CD8-positive, alpha-beta memory T cell (primary cell): ENCODE measurements at regions not wholly inside any gene's neighbourhood (a gene's known extent, or its start where the extent isn't known, plus 50 kb on each side); places are given as distances from the start of the nearest gene placed in this dataset.
A peak's percentile ranks its signal among the peaks of the same experiment; 100 is the strongest.

Experiments
- CTCF ChIA-PET: fragments of 350-600 bp; sonication (Branson Sonifier 250); formaldehyde crosslinking; loops from one replicate; lab custom pipeline; 2021; ENCODE audit warnings: antibody characterized with exemption; lab: Charles Lee
- POLR2A ChIA-PET: fragments of 350-600 bp; sonication (Branson Sonifier 250); formaldehyde crosslinking; loops from one replicate; lab custom pipeline; 2021; ENCODE audit warnings: antibody characterized with exemption; lab: Charles Lee
- DNase-seq, 5 donors: peaks; one replicate each; pipeline versions ENCODE4 v3.0.0 to v3.0.0-alpha.2; 2020 to 2022; ENCODE audit warnings: mixed read lengths in 1 of 5
- H3K27ac ChIP-seq: one replicate; pipeline ENCODE4 v1.7.0; 2013; ENCODE audit warnings: low read depth, mild to moderate bottlenecking, low read length, moderate library complexity
- H3K27me3 ChIP-seq: 2 replicates; pipeline ENCODE4 v1.7.0; 2013; ENCODE audit warnings: low read length, mild to moderate bottlenecking; ENCODE audit not compliant: insufficient read depth, poor library complexity, severe bottlenecking
- H3K36me3 ChIP-seq: 2 replicates; pipeline ENCODE4 v1.7.0; 2013; ENCODE audit warnings: mild to moderate bottlenecking, low read length, moderate library complexity; ENCODE audit not compliant: insufficient read depth
- H3K4me1 ChIP-seq: 2 replicates; pipeline ENCODE4 v1.7.0; 2013; ENCODE audit warnings: mild to moderate bottlenecking, low read length, moderate library complexity; ENCODE audit not compliant: insufficient read depth
- H3K4me3 ChIP-seq: 2 replicates; pipeline ENCODE4 v1.7.0; 2013; ENCODE audit warnings: mild to moderate bottlenecking, low read length
- H3K9me3 ChIP-seq: 2 replicates; pipeline ENCODE4 v1.7.0; 2013; ENCODE audit warnings: mild to moderate bottlenecking, low read length
- H3K27ac Mint-ChIP-seq, 8 donors: one replicate each; pipeline ENCODE4 v1.8.0; 2020 to 2021; ENCODE audit warnings: mixed read lengths in 8 of 8, mild to moderate bottlenecking in 6 of 8, inconsistent platforms in 3 of 8, moderate library complexity in 3 of 8
- H3K27me3 Mint-ChIP-seq, 2 donors: one replicate each; pipeline ENCODE4 v1.8.0; 2020 to 2021; ENCODE audit warnings: mixed read lengths in 2 of 2, mild to moderate bottlenecking in 1 of 2, moderate library complexity in 1 of 2
- H3K36me3 Mint-ChIP-seq, 3 donors: one replicate each; pipeline ENCODE4 v1.8.0; 2020 to 2021; ENCODE audit warnings: mixed read lengths in 3 of 3, inconsistent platforms in 1 of 3, mild to moderate bottlenecking in 1 of 3
- H3K4me1 Mint-ChIP-seq, 3 donors: one replicate each; pipeline ENCODE4 v1.8.0; 2020 to 2021; ENCODE audit warnings: mixed read lengths in 3 of 3, inconsistent platforms in 1 of 3, mild to moderate bottlenecking in 1 of 3
- H3K4me3 Mint-ChIP-seq, 7 donors: one replicate each; pipeline ENCODE4 v1.8.0; 2020 to 2021; ENCODE audit warnings: mixed read lengths in 7 of 7, mild to moderate bottlenecking in 6 of 7, moderate library complexity in 4 of 7, inconsistent platforms in 2 of 7
- H3K9me3 Mint-ChIP-seq, 5 donors: one replicate each; pipeline ENCODE4 v1.8.0; 2020 to 2022; ENCODE audit warnings: mixed read lengths in 5 of 5, mild to moderate bottlenecking in 3 of 5, moderate library complexity in 2 of 5, inconsistent platforms in 1 of 5

DNA sequence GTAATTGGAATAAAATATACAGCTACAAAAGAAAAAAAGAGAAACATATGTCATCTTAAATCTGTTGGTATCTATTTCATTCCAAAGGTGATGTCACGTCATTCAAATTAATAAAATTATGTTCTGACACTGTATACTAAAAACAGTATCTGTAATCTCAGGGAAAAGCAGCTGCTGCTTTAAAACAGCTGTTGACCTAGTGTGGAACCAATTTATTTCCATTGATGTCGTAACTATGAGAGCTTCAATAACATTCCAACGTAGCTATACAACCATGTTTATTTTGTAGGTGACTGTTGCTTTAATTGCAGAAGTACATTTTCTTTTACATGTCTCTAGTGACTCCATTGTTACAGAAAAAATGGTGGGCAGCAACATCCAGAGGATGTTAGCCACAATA lies 571.7 kb downstream of the RPS29 start:
- H3K27me3 Mint-ChIP-seq = no peaks in the 10 kb centered on the region
- Histone ChIP-seq H3K27me3 (no peaks in the 10 kb centered on the region), H3K9me3 (no peaks in the 10 kb centered on the region), H3K27ac (no peak overlapping the region), H3K4me1 (no peaks in the 10 kb centered on the region), H3K4me3 (no peak overlapping the region), H3K36me3 (no peaks in the 10 kb centered on the region)
- POLR2A ChIA-PET = no interaction called here
- no peaks in the 10 kb centered on the region for H3K4me1 Mint-ChIP-seq
- no peaks in the 10 kb centered on the region for H3K36me3 Mint-ChIP-seq
- H3K27ac Mint-ChIP-seq = no peak overlapping the region
- DNase-seq = no peak
- H3K9me3 Mint-ChIP-seq = peaks cover 0 to 4% (median 0%) of the 10 kb centered on the region in 5 donors
- no peak overlapping the region for H3K4me3 Mint-ChIP-seq
- CTCF ChIA-PET = no interaction called here

DNA sequence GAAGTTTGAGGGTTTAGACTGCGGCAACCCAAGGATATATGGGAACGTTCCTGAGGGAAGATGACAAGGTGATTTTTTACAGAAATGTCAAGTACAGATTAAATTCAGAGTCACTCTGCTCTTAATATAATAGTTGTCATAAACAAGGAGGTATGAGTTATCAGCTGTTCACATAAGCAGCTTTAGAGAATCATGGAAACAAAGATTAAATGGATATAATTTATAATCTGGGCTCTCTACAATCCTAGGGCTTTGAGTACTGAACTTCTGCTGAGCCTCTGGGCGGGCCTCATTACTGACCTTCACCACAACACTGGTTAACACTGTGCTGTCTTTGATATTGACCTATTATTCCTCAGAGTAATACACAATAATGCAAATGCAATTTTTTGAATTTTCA lies 577.8 kb downstream of the RPS29 start:
- ChIA-PET CTCF (no interaction called here), POLR2A (no interaction called here)
- Histone ChIP-seq H3K9me3 (no peaks in the 10 kb centered on the region), H3K27ac (no peak overlapping the region), H3K4me1 (no peaks in the 10 kb centered on the region), H3K27me3 (no peaks in the 10 kb centered on the region), H3K4me3 (no peak overlapping the region), H3K36me3 (no peaks in the 10 kb centered on the region)
- no peaks in the 10 kb centered on the region for H3K9me3 Mint-ChIP-seq
- DNase-seq = no peak
- no peaks in the 10 kb centered on the region for H3K27me3 Mint-ChIP-seq
- no peaks in the 10 kb centered on the region for H3K36me3 Mint-ChIP-seq
- no peak overlapping the region for H3K4me3 Mint-ChIP-seq
- H3K4me1 Mint-ChIP-seq = no peaks in the 10 kb centered on the region
- H3K27ac Mint-ChIP-seq = no peak overlapping the region

DNA sequence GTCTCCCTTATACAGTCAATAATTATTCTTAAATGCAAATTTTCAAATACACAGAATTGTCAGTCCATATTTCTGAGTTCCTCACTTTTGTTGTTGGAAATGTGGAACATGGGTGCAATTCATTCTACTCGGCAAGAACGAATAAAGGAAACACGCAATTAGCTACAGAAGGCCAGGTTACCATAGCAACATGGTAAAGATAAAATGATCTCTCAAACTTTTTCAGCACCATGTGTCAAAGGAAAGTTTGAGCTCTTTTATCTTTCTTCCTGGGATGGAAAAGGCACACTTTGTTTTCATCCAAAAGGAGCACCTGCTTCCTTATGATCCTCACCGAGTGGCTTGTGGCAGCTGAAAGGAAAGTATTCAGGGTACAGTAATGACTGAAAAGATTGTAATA lies 595.0 kb downstream of the RPS29 start:
- Histone ChIP-seq H3K4me1 (no peaks in the 10 kb centered on the region), H3K36me3 (no peaks in the 10 kb centered on the region), H3K27ac (no peak overlapping the region), H3K4me3 (no peak overlapping the region), H3K9me3 (no peaks in the 10 kb centered on the region), H3K27me3 (no peaks in the 10 kb centered on the region)
- no peaks in the 10 kb centered on the region for H3K27me3 Mint-ChIP-seq
- no peak for DNase-seq
- ChIA-PET POLR2A (no interaction called here), CTCF (no interaction called here)
- no peaks in the 10 kb centered on the region for H3K36me3 Mint-ChIP-seq
- H3K4me1 Mint-ChIP-seq = no peaks in the 10 kb centered on the region
- peaks cover 0 to 6% (median 3%) of the 10 kb centered on the region in 5 donors for H3K9me3 Mint-ChIP-seq
- H3K27ac Mint-ChIP-seq = no peak overlapping the region
- H3K4me3 Mint-ChIP-seq = peak overlapping the region in 1 of 7 donors; percentile 15

DNA sequence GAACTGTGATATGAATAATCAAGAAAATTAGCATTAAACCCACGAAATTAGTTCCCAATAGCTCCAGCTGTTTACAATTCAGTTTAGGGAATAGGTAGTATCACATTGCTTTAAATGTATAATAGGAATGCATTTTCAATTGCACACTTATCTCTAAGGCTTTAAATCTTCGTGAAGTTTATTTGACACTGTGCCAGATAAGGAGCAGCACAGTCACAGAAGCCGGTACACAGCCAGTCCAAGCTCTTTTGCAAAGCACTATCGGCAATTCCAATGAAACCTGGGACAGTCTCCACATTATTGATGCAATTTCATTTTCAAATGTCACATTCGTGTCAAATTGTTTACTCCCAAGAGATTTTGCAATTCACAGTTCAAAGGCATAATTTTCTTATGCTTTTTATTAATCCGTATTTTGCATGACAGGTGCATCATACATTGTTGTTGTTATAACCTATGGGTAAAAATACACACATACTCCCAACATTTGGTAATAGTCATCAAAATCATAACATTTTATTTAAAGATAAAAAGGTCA lies 602.8 kb downstream of the RPS29 start:
- H3K36me3 ChIP-seq = no peaks in the 10 kb centered on the region
- no peak overlapping the region for H3K27ac Mint-ChIP-seq
- H3K9me3 Mint-ChIP-seq = peaks cover 0 to 5% (median 0%) of the 10 kb centered on the region in 5 donors
- CTCF ChIA-PET = no interaction called here
- H3K36me3 Mint-ChIP-seq = no peaks in the 10 kb centered on the region
- H3K4me1 Mint-ChIP-seq = no peaks in the 10 kb centered on the region
- no peak for DNase-seq
- no peak overlapping the region for H3K4me3 Mint-ChIP-seq
- H3K27me3 Mint-ChIP-seq = peaks cover 0 to 1% of the 10 kb centered on the region in 2 donors
- H3K9me3 ChIP-seq = no peaks in the 10 kb centered on the region
- no peak overlapping the region for H3K27ac ChIP-seq
- H3K4me3 ChIP-seq = no peak overlapping the region
- H3K4me1 ChIP-seq = no peaks in the 10 kb centered on the region
- no peaks in the 10 kb centered on the region for H3K27me3 ChIP-seq
- POLR2A ChIA-PET = no interaction called here

DNA sequence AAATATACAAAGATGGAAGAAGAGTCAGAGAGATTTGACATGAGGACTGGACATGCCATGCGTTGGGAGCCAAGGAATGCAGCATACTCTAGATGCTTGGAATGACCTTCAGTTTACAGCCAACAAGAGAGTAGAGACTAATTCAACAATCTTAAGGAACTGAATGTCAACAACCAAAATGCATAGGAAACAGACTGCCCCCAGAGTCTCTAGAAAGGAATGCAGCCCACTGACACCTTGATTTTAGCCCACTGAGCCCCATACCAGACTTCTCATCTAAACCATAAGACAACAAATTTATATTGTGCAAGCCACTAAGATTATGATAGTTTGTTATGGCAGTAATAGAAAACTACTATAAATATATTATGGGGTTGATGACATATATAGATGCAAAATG lies 611.2 kb downstream of the RPS29 start:
- no peaks in the 10 kb centered on the region for H3K36me3 ChIP-seq
- no peak overlapping the region for H3K27ac ChIP-seq
- no peaks in the 10 kb centered on the region for H3K27me3 ChIP-seq
- H3K4me3 Mint-ChIP-seq = no peak overlapping the region
- no peaks in the 10 kb centered on the region for H3K36me3 Mint-ChIP-seq
- no peaks in the 10 kb centered on the region for H3K9me3 ChIP-seq
- CTCF ChIA-PET = no interaction called here
- DNase-seq = no peak
- no peaks in the 10 kb centered on the region for H3K27me3 Mint-ChIP-seq
- H3K27ac Mint-ChIP-seq = no peak overlapping the region
- peaks cover 0 to 12% (median 2%) of the 10 kb centered on the region in 5 donors for H3K9me3 Mint-ChIP-seq
- POLR2A ChIA-PET = no interaction called here
- no peaks in the 10 kb centered on the region for H3K4me1 Mint-ChIP-seq
- no peak overlapping the region for H3K4me3 ChIP-seq
- no peaks in the 10 kb centered on the region for H3K4me1 ChIP-seq

DNA sequence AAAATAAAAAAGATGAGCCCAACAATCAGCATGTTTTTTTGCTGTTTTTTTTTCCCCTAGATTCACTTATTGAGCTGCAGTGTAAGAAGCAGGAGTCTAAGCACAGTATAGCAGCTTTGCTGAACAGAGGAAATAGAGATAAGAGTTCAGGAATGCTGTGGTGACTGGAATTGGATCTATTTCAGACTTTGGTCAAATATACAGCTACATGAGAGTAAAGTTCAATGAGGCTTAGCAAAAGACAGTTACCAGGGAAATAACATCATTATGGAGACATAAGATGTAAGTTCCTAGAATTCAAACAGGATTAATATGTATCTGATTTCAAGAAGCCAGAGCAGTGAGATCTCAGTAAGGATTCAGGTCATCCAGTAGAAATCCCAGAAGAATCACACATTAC lies 613.0 kb downstream of the RPS29 start:
- no peaks in the 10 kb centered on the region for H3K4me1 Mint-ChIP-seq
- POLR2A ChIA-PET = no interaction called here
- no peaks in the 10 kb centered on the region for H3K4me1 ChIP-seq
- H3K27me3 ChIP-seq = no peaks in the 10 kb centered on the region
- H3K4me3 ChIP-seq = no peak overlapping the region
- H3K4me3 Mint-ChIP-seq = no peak overlapping the region
- no peak for DNase-seq
- H3K9me3 Mint-ChIP-seq = peaks cover 0 to 12% (median 2%) of the 10 kb centered on the region in 5 donors
- no peaks in the 10 kb centered on the region for H3K27me3 Mint-ChIP-seq
- H3K9me3 ChIP-seq = no peaks in the 10 kb centered on the region
- H3K27ac ChIP-seq = no peak overlapping the region
- H3K36me3 Mint-ChIP-seq = no peaks in the 10 kb centered on the region
- no peak overlapping the region for H3K27ac Mint-ChIP-seq
- CTCF ChIA-PET = no interaction called here
- H3K36me3 ChIP-seq = no peaks in the 10 kb centered on the region

DNA sequence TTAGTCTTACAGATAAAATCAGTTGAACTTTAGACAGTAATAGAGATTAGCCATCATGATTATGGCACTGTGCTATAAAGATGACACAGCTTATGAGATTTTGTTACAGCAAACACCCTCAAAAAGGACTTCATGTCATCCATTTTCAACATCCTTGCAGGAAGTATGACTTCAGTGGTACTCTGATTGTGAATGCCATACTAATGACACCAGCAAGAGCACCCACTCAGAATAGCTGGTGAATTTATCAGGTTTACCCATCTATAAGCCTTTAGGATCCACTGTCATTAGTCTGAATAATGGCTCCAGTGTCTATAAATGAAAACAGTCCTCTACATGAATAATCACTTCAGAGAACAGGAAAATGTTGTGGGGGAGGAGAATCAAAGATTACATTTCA lies 615.2 kb downstream of the RPS29 start:
- H3K27me3 Mint-ChIP-seq = no peaks in the 10 kb centered on the region
- Histone ChIP-seq H3K27me3 (no peaks in the 10 kb centered on the region), H3K9me3 (no peaks in the 10 kb centered on the region), H3K36me3 (no peaks in the 10 kb centered on the region), H3K4me1 (no peaks in the 10 kb centered on the region), H3K4me3 (no peak overlapping the region), H3K27ac (no peak overlapping the region)
- no peaks in the 10 kb centered on the region for H3K36me3 Mint-ChIP-seq
- ChIA-PET POLR2A (no interaction called here), CTCF (no interaction called here)
- H3K27ac Mint-ChIP-seq = no peak overlapping the region
- H3K4me3 Mint-ChIP-seq = no peak overlapping the region
- H3K4me1 Mint-ChIP-seq = no peaks in the 10 kb centered on the region
- peaks cover 0 to 9% (median 2%) of the 10 kb centered on the region in 5 donors for H3K9me3 Mint-ChIP-seq
- no peak for DNase-seq

DNA sequence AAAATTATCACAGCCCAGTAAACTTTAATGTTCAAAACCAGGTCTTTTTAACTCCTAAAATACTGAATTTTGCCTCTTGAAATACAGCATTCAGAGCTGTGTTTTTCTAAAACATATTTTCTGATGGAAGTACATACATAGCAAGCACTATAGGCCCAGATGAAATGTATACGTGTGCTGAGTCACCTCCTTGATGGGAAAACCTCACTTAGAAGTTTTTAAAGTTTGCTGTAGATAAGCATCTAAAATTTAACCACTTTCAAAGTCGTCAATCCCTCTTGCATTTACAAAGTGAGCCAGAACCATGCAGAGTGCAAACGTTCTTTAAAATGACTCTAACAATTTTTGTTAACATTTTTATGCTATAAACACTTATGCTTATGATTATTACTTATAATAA lies 618.8 kb downstream of the RPS29 start:
- H3K4me3 ChIP-seq = no peak overlapping the region
- Mint-ChIP-seq H3K9me3 (peaks cover 0 to 4% (median 0%) of the 10 kb centered on the region in 5 donors), H3K4me1 (no peaks in the 10 kb centered on the region), H3K4me3 (no peak overlapping the region), H3K36me3 (no peaks in the 10 kb centered on the region), H3K27ac (no peak overlapping the region), H3K27me3 (no peaks in the 10 kb centered on the region)
- H3K27me3 ChIP-seq = no peaks in the 10 kb centered on the region
- no peak for DNase-seq
- ChIA-PET CTCF (no interaction called here), POLR2A (no interaction called here)
- no peaks in the 10 kb centered on the region for H3K36me3 ChIP-seq
- H3K4me1 ChIP-seq = no peaks in the 10 kb centered on the region
- no peak overlapping the region for H3K27ac ChIP-seq
- H3K9me3 ChIP-seq = no peaks in the 10 kb centered on the region
